Mucosa of stomach (tissue), 1 donor: ENCODE measurements at regions not wholly inside any gene's neighbourhood (a gene's known extent, or its start where the extent isn't known, plus 50 kb on each side); places are given as distances from the start of the nearest gene placed in this dataset.

Experiments used
- H3K27me3 ChIP-seq: one replicate; pipeline ENCODE4 v1.7.0; 2013; ENCODE audit warnings: mild to moderate bottlenecking, low read length; ENCODE audit not compliant: control insufficient read depth, insufficient read depth
- H3K36me3 ChIP-seq: one replicate; pipeline ENCODE4 v1.7.0; 2013; ENCODE audit warnings: low read length; ENCODE audit not compliant: control insufficient read depth, insufficient read depth
- H3K4me1 ChIP-seq: one replicate; pipeline ENCODE4 v1.7.0; 2013; ENCODE audit warnings: mild to moderate bottlenecking, low read length; ENCODE audit not compliant: control insufficient read depth, insufficient read depth
- H3K4me3 ChIP-seq: one replicate; pipeline ENCODE4 v1.7.0; 2013; ENCODE audit warnings: low read length
- H3K9ac ChIP-seq: one replicate; pipeline ENCODE4 v1.7.0; 2013; ENCODE audit warnings: mild to moderate bottlenecking, low read length, moderate library complexity
- H3K9me3 ChIP-seq: one replicate; pipeline ENCODE4 v1.7.0; 2013; ENCODE audit warnings: mild to moderate bottlenecking, low read length, moderate library complexity; ENCODE audit not compliant: control insufficient read depth
- donor health status: Pancreatic carcinoma.

DNA sequence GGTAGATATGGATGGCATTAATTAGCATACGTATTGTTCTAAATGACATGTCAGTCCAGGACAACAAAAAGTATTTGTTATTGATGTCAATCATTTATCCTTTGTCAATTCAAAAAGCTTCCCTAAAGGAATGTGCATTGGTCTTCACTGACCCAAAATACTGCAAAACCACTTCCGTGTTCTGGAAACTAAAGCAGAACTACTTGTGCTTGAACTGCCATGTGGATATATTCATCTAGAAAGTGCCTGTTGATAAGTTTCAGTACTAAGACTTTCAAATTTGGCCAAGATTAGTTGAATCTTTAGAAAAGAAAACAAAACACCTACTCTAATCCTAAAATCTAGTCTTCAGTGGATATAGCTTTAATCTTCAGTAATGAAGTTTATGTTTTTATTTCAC, 242.1 kb upstream of the PPP1R3A start:
- Histone ChIP-seq H3K4me1 (no peaks in the 10 kb centered on the region), H3K36me3 (no peaks in the 10 kb centered on the region), H3K9ac (no peak overlapping the region), H3K4me3 (no peak overlapping the region), H3K27me3 (no peaks in the 10 kb centered on the region), H3K9me3 (no peaks in the 10 kb centered on the region)

DNA sequence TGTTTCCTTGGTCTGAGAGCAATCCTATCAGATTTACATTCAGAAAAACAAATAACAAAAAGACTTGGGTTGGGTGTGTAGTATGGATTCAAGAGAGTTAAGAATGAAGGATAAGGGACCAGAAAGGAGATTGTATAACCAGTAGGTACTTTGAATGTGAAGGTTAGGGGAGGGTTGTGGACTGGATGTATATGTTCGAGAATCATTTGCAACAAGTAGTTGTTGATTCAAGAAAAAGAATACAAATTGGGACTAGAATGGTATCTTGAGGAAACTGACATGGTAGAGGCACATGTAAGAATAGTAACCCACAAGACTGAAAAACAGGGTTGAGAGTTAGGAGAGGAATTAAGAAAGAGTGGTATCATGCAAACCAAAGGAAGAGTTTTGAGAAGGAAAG, 240.0 kb upstream of the PPP1R3A start:
- Histone ChIP-seq H3K4me3 (no peak overlapping the region), H3K27me3 (no peaks in the 10 kb centered on the region), H3K9me3 (no peaks in the 10 kb centered on the region), H3K9ac (no peak overlapping the region), H3K4me1 (no peaks in the 10 kb centered on the region), H3K36me3 (no peaks in the 10 kb centered on the region)

DNA sequence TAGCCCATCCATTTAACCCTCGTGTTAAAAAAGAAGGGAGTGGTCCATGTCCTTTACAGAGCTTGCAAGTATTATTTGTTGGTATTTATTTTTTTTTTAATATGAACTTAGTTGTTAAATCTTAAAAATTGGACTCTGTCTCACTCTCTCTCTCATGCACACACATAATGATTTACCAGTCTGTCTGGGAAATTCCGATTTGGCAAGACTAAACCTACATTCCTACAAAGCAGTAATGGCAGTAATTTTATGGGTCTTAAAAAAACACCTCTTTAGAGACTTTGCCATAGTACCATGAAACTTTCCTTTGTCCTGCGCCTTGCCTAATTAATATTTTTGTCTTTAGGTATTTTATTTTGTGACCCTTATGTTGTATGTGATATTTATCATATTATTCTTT, 239.5 kb upstream of the PPP1R3A start:
- H3K4me3 ChIP-seq: no peak overlapping the region
- H3K27me3 ChIP-seq: no peaks in the 10 kb centered on the region
- H3K4me1 ChIP-seq: no peaks in the 10 kb centered on the region
- no peaks in the 10 kb centered on the region for H3K36me3 ChIP-seq
- H3K9ac ChIP-seq: no peak overlapping the region
- H3K9me3 ChIP-seq: no peaks in the 10 kb centered on the region

DNA sequence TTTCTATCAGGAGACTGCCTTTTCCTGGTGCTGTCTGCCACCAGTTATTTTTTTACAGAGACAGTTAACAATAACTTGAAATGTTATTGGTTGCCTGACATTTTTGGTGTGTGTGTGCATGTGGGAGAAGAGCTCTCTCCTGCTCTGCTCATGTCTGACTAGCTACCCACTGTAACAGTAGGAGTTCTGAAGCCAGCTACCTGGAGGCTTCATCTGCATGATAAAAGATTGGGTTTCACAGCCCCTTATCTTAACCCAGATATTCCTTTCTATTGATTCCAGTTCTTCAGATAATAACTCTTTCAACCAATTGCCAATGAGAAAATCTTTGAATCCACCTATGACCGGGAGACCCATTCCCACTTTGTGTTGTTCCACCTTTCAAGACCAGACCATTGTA, 237.4 kb upstream of the PPP1R3A start:
- Histone ChIP-seq H3K4me3 (no peak overlapping the region), H3K36me3 (no peaks in the 10 kb centered on the region), H3K4me1 (no peaks in the 10 kb centered on the region), H3K9ac (no peak overlapping the region), H3K27me3 (no peaks in the 10 kb centered on the region), H3K9me3 (no peaks in the 10 kb centered on the region)

DNA sequence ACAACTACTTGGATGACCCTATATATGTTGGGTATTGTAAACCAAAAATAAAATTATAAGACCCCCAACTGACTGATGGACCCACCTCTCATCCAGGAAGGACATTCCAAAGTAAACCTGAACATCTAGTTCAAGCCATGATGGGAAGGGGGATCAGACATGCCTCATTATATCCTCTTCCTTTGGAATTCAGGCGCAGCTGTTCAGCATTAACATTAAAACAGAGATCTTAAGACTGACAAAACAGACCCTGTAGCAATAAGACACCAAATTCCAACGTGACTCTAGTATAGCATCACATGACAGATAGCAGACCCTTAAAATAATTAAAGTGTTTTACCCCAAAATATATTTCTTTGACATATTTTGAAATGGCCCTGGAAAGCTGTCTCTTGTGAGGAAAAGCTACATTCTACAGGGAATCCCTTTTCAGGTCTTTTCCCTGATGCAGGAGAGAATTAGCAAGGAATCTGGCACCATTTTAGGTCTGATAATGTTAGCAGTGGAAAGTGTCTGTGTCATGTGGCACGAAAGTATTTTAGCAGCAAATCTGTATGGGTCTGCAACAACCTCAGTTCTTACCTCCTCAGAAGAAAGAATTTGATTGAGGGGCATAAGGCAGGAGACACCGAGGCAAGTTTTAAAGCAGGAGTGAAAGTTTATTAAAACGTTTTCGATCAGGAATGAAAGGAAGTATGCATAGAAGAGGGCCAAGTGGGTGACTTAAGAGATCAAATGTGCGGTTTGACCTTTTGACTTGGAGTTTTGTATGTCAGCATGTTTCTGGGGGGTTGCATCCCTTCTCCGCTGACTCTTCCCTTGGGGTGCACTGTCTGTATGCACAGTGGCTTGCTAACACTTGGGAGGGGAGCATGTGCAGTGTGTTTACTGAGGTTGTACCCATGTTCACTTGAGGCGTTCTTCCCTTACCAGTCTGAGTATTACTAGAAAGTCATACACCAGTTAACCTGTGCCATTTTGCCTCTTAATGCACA, 236.6 kb upstream of the PPP1R3A start:
- Histone ChIP-seq H3K4me1 (no peaks in the 10 kb centered on the region), H3K9me3 (no peaks in the 10 kb centered on the region), H3K27me3 (no peaks in the 10 kb centered on the region), H3K9ac (no peak overlapping the region), H3K4me3 (no peak overlapping the region), H3K36me3 (no peaks in the 10 kb centered on the region)

DNA sequence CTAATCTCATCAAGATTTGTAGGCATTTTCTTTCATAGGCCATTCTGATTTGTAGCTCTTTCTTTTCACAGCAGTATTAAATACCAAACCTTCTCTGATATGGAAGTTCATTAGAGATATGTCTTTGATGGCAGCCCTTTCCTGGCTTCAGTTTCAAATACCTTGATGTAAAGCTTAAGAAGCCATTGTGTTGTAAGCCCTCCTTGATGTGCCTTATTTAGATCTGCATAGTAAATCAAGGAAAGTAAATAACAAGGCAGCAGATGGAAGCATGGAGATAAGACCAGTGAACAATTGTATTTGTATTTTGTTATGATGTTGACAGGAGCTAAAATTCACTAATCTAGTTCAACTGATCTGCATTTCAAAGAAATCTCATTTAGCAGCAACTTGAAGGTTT, 234.9 kb upstream of the PPP1R3A start:
- H3K4me1 ChIP-seq: no peaks in the 10 kb centered on the region

DNA sequence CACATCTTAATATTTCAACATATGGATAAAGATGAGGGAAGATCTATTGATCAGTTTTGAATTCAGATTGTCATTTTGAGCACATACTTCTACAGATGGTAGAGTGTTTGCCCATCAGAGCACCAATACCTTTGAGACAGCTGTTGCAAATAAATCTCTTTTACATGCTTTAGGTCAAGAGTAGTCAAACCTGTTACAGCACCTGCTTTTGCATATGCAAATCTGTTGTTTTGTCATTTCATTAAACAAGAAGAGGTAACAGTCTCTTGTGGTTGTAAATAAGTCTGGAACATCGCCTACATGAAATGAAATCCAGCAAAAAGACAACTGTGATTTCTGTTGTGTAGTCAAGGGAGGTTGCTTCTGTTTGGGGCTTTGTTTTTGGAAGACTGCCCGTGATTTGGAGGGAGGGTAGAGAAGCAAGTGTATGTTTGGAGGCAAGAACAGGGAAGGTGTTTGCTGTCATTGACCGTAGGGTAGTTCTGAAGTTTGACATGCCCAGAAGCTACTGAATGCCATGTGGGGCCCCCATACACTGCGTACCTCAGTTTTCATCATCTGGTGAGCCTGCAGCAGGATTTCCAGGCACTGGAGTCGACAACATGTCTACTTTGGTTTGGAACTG, 233.6 kb upstream of the PPP1R3A start:
- no peaks in the 10 kb centered on the region for H3K36me3 ChIP-seq
- H3K27me3 ChIP-seq: no peaks in the 10 kb centered on the region
- H3K4me1 ChIP-seq: no peaks in the 10 kb centered on the region
- H3K9ac ChIP-seq: no peak overlapping the region
- no peaks in the 10 kb centered on the region for H3K9me3 ChIP-seq
- no peak overlapping the region for H3K4me3 ChIP-seq

More for the DNA sequence above, 234.9 kb upstream of the PPP1R3A start:
- H3K4me3 ChIP-seq: no peak overlapping the region
- no peaks in the 10 kb centered on the region for H3K27me3 ChIP-seq
- no peaks in the 10 kb centered on the region for H3K36me3 ChIP-seq
- no peak overlapping the region for H3K9ac ChIP-seq
- H3K9me3 ChIP-seq: no peaks in the 10 kb centered on the region

DNA sequence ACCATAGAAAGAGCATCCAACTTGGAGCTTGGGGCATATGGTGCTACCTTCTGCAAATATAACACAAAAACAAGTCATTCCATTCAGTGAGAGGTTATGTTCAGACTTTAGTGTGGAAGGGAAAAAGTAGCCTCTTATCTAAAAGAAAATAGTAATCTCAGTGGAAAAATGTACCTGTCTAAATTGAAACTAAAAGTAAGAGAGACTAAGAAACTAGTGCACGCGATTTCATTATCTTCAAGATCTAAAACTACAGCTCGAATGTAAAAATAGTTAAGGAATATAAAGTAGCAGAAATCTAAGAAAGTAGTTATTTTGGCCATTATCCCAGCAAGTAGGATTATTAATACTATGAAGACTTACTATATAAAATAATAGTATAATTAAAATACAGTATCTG, 233.0 kb upstream of the PPP1R3A start:
- H3K9ac ChIP-seq: no peak overlapping the region
- H3K4me1 ChIP-seq: no peaks in the 10 kb centered on the region
- no peaks in the 10 kb centered on the region for H3K9me3 ChIP-seq
- H3K4me3 ChIP-seq: no peak overlapping the region
- no peaks in the 10 kb centered on the region for H3K36me3 ChIP-seq
- no peaks in the 10 kb centered on the region for H3K27me3 ChIP-seq

DNA sequence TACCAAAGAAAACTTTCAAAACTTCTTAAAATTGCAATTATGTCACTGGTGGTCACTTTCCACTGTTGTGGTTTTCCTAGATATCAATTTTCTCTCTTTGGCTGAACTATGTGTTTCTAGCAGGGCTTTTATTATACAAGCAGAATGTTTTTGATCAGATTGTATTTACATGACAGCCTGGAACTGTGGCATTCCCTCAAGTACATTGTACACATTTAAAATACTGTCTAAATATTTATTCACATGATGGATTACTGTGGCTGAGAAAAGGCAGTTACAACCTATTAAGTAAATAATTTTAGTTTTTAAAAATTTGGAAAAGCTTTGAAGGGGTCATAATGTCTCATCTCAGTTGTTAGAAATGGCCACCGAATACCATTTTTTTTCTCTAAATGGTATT, 231.9 kb upstream of the PPP1R3A start:
- Histone ChIP-seq H3K9ac (no peak overlapping the region), H3K36me3 (no peaks in the 10 kb centered on the region), H3K9me3 (no peaks in the 10 kb centered on the region), H3K27me3 (no peaks in the 10 kb centered on the region), H3K4me3 (no peak overlapping the region), H3K4me1 (no peaks in the 10 kb centered on the region)

DNA sequence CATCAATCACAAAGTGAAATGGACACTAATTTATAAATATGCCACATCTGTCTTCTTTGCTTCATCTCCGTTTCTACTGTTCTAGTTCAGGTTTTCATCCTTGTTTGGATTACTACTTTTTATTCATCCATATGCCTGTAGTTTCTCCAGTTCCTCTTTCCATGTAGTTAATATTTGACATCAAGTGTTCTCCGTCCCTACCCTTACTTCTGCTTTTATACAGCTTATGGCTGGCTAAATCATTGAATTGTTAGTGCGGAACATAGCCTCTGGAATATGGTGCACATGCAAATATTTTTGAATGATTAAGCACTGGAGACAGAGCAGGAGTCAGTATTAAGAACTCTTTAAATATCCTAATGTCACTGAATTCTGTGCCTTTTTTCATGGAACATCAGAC, 230.0 kb upstream of the PPP1R3A start:
- no peaks in the 10 kb centered on the region for H3K4me1 ChIP-seq

DNA sequence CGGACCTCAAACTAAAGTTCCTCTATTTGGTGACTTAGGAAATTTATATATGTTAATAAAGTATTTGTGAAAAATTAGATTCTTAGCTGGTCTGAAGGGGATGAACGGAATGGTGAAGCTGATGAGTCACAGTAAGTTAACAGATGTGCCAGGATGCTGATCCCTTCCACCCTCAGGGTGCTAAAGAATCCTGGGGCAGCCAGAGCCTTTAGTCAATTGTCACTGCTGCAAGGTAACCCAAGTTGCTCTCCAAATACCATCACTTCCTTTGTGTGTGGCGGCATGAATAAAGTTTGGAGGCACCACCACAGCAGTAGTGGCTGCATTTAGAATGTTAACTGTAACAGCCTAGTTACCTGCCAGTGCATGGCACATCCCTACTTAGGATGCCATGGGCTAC, 222.6 kb upstream of the PPP1R3A start:
- no peak overlapping the region for H3K9ac ChIP-seq
- H3K4me3 ChIP-seq: no peak overlapping the region
- no peaks in the 10 kb centered on the region for H3K9me3 ChIP-seq
- H3K27me3 ChIP-seq: no peaks in the 10 kb centered on the region
- no peaks in the 10 kb centered on the region for H3K4me1 ChIP-seq
- no peaks in the 10 kb centered on the region for H3K36me3 ChIP-seq

More for the DNA sequence above, 230.0 kb upstream of the PPP1R3A start:
- no peak overlapping the region for H3K9ac ChIP-seq
- no peak overlapping the region for H3K4me3 ChIP-seq
- no peaks in the 10 kb centered on the region for H3K36me3 ChIP-seq
- H3K9me3 ChIP-seq: no peaks in the 10 kb centered on the region
- H3K27me3 ChIP-seq: no peaks in the 10 kb centered on the region

DNA sequence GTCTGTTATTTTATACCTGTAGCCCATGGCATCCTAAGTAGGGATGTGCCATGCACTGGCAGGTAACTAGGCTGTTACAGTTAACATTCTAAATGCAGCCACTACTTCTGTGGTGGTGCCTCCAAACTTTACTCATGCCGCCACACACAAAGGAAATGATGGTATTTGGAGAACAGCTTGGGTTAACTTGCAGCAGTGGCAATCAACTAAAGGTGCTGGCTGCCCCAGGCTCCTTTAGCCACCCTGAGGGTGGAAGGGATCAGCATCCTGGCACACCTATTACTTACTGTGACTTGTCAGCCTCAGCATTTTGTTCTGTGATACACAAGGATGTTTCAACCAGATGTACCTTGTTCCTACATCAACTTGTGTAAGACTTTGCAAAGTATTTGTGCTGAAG, 221.8 kb upstream of the PPP1R3A start:
- H3K27me3 ChIP-seq: no peaks in the 10 kb centered on the region
- H3K4me1 ChIP-seq: no peaks in the 10 kb centered on the region
- H3K9ac ChIP-seq: no peak overlapping the region

More for the DNA sequence above, 221.8 kb upstream of the PPP1R3A start:
- Histone ChIP-seq H3K36me3 (no peaks in the 10 kb centered on the region), H3K4me3 (no peak overlapping the region), H3K9me3 (no peaks in the 10 kb centered on the region)
